ENCODE measurements at regions not wholly inside any gene's neighbourhood (a gene's known extent, or its start where the extent isn't known, plus 50 kb on each side); places are given as distances from the start of the nearest gene placed in this dataset.

DNA sequence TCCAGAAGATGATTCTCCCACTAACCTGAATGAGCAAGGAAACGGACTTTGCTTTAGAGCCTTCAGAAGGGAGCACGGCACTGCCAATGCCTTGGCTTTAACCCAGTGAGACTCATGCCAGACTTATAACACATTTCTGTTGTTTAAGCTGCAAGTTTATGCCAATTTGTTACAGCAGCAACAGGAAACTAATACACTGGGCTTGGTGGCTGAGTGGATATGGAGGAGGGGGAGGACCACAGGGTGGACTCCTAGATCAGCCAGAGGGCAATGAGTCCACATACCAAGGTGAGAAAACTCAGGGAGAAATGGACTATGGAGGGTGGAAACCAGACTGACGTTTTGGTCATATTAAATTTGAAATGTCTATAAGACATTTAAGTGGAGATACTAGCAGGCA is 156.2 kb upstream of the KCNJ6 start:
- Histone ChIP-seq H3K4me2 (ENCODE audit: low read length) (no peak overlapping the region), H3K79me2 (ENCODE audit: insufficient read depth, low read length) (no peaks in the 10 kb centered on the region), H3K4me1 (ENCODE audit: insufficient read depth, low read length, severe bottlenecking) (no peaks in the 10 kb centered on the region), H3K27ac (ENCODE audit: low read depth, low read length, poor library complexity, severe bottlenecking) (no peak overlapping the region), H2AFZ (ENCODE audit: low read length) (no peak overlapping the region), H3F3A (ENCODE audit: insufficient read depth, low read length) (no peaks in the 10 kb centered on the region), H3K36me3 (ENCODE audit: insufficient read depth, low read length) (no peaks in the 10 kb centered on the region), H3K27me3 (ENCODE audit: insufficient read depth, low read length) (no peaks in the 10 kb centered on the region), H4K20me1 (ENCODE audit: insufficient read depth, low read length) (no peaks in the 10 kb centered on the region), H3K9me3 (ENCODE audit: low read length) (no peaks in the 10 kb centered on the region), H3K4me3 (ENCODE audit: low read depth, low read length, poor library complexity, severe bottlenecking) (no peak overlapping the region), H3K9me2 (ENCODE audit: low read depth, low read length) (no peaks in the 10 kb centered on the region), H3K9ac (ENCODE audit: low read length) (no peak overlapping the region)
- TF ChIP-seq, protein P1, sequence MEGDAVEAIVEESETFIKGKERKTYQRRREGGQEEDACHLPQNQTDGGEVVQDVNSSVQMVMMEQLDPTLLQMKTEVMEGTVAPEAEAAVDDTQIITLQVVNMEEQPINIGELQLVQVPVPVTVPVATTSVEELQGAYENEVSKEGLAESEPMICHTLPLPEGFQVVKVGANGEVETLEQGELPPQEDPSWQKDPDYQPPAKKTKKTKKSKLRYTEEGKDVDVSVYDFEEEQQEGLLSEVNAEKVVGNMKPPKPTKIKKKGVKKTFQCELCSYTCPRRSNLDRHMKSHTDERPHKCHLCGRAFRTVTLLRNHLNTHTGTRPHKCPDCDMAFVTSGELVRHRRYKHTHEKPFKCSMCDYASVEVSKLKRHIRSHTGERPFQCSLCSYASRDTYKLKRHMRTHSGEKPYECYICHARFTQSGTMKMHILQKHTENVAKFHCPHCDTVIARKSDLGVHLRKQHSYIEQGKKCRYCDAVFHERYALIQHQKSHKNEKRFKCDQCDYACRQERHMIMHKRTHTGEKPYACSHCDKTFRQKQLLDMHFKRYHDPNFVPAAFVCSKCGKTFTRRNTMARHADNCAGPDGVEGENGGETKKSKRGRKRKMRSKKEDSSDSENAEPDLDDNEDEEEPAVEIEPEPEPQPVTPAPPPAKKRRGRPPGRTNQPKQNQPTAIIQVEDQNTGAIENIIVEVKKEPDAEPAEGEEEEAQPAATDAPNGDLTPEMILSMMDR (IDR thresholded peaks at IDR 0.05; ENCODE audit: low read length): no peak
- TF ChIP-seq EZH2 (IDR thresholded peaks at IDR 0.05; ENCODE audit: borderline replicate concordance, low read length): no peak

DNA sequence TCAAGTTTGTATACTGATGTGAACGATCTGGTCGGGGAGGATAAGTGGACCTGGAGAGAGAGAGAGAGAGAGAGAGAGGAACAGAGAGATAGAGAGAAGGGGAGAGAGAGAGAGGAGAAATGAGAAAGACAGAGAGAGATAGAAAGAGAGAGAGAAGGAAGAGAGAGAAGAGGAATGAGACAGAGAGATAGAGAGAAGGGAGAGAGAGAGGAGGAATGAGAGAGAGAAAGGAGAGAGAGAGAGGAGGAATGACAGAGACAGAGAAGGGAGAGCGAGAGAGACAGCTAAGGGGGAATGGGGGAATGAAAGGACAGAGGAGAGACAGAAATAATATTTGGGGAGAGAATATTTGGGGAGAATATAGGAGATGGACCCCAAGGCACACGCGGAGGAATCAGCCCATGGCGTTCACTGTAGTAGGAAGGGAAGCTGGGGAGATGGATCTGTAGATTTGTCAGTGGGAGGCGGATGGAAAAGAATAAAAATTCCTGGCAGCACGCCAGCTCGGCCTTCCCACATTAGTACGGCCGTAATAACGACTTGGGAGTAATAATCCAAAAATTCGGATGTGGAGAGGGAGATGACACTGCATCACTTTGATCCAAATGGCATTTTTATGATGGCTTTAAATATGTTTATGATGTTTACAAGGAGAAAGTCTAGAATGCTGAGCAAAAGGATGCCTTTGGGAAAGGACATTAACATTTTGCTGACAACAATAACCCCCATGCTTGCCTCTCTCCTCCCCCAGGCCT is 159.8 kb upstream of the KCNJ6 start:
- Histone ChIP-seq H3K79me2 (ENCODE audit: insufficient read depth, low read length) (no peaks in the 10 kb centered on the region), H3F3A (ENCODE audit: insufficient read depth, low read length) (no peaks in the 10 kb centered on the region), H4K20me1 (ENCODE audit: insufficient read depth, low read length) (no peaks in the 10 kb centered on the region), H3K27me3 (ENCODE audit: insufficient read depth, low read length) (no peaks in the 10 kb centered on the region; the same call in 1 of the 2 replicates), H3K4me3 (ENCODE audit: low read depth, low read length, poor library complexity, severe bottlenecking) (no peak overlapping the region), H3K9me2 (ENCODE audit: low read depth, low read length) (no peaks in the 10 kb centered on the region), H3K27ac (ENCODE audit: low read depth, low read length, poor library complexity, severe bottlenecking) (no peak overlapping the region), H3K9ac (ENCODE audit: low read length) (no peak overlapping the region), H3K9me3 (ENCODE audit: low read length) (no peaks in the 10 kb centered on the region), H3K36me3 (ENCODE audit: insufficient read depth, low read length) (no peaks in the 10 kb centered on the region), H3K4me2 (ENCODE audit: low read length) (no peak overlapping the region), H3K4me1 (ENCODE audit: insufficient read depth, low read length, severe bottlenecking) (no peaks in the 10 kb centered on the region), H2AFZ (ENCODE audit: low read length) (no peak overlapping the region)
- TF ChIP-seq, protein P1 (IDR thresholded peaks at IDR 0.05; ENCODE audit: low read length): no peak
- TF ChIP-seq EZH2 (IDR thresholded peaks at IDR 0.05; ENCODE audit: borderline replicate concordance, low read length): no peak

DNA sequence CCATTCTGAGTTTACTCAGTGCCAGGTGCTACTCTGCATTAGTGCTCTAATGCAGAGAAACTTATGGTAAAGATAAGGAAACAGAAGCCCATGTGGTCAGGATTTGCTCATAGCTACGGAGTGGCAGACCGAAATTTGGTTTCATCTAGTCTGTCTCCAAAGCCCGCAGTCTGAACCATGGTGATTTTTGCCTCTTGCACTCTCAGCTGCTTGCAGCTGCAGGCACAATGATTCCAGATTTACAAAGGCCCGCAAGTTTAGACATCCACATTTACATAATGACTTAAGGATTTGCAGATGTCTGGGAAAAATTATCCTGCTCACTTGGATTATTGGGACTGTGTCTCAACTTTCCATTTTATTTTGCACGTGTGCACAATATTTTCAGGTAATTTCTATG is 161.3 kb upstream of the KCNJ6 start:
- Histone ChIP-seq H3K4me2 (ENCODE audit: low read length) (no peak overlapping the region), H3K36me3 (ENCODE audit: insufficient read depth, low read length) (no peaks in the 10 kb centered on the region), H3K27me3 (ENCODE audit: insufficient read depth, low read length) (no peaks in the 10 kb centered on the region; the same call in 1 of the 2 replicates), H2AFZ (ENCODE audit: low read length) (no peak overlapping the region), H3K4me3 (ENCODE audit: low read depth, low read length, poor library complexity, severe bottlenecking) (no peak overlapping the region), H3F3A (ENCODE audit: insufficient read depth, low read length) (no peaks in the 10 kb centered on the region), H3K9me3 (ENCODE audit: low read length) (no peaks in the 10 kb centered on the region), H3K4me1 (ENCODE audit: insufficient read depth, low read length, severe bottlenecking) (no peaks in the 10 kb centered on the region), H3K9me2 (ENCODE audit: low read depth, low read length) (no peaks in the 10 kb centered on the region), H3K27ac (ENCODE audit: low read depth, low read length, poor library complexity, severe bottlenecking) (no peak overlapping the region), H3K9ac (ENCODE audit: low read length) (no peak overlapping the region), H4K20me1 (ENCODE audit: insufficient read depth, low read length) (no peaks in the 10 kb centered on the region), H3K79me2 (ENCODE audit: insufficient read depth, low read length) (no peaks in the 10 kb centered on the region)
- TF ChIP-seq, protein P1 (IDR thresholded peaks at IDR 0.05; ENCODE audit: low read length): no peak
- no peak for TF ChIP-seq EZH2 (IDR thresholded peaks at IDR 0.05; ENCODE audit: borderline replicate concordance, low read length)

Measured in OCI-LY1 (cell line).